GM23338 (cell line): ENCODE measurements at regions not wholly inside any gene's neighbourhood (a gene's known extent, or its start where the extent isn't known, plus 50 kb on each side); places are given as distances from the start of the nearest gene placed in this dataset.

ENCODE experiments used
- ATAC-seq: fragments of 200-7000 bp; cut with Tn5 transposase; 3 replicates; pipeline ENCODE4 v1.9.1; 2020
- DNase-seq: peaks from one replicate; pipeline ENCODE4 v3.0.0-alpha.2; 2015; ENCODE audit warnings: low spot score
- H2AFZ ChIP-seq: fragments of 200-600 bp; sonication (generic); 2 replicates; pipeline ENCODE4 v1.8.0; 2016; ENCODE audit warnings: antibody characterized with exemption, mild to moderate bottlenecking, moderate library complexity
- H3F3A ChIP-seq: fragments of 200-600 bp; sonication (generic); replicated peaks from 2 replicates; pipeline ENCODE4 v1.8.0; 2017; ENCODE audit warnings: antibody characterized with exemption, mixed run types, low read depth
- H3K27ac ChIP-seq: fragments of 200-600 bp; sonication (generic); 2 replicates; pipeline ENCODE4 v1.6.1; 2016; ENCODE audit warnings: low read depth
- H3K27me3 ChIP-seq: fragments of 200-600 bp; sonication (generic); 2 replicates; pipeline ENCODE4 v1.8.0; 2016; ENCODE audit warnings: mild to moderate bottlenecking, mixed run types, moderate library complexity; ENCODE audit not compliant: insufficient read depth
- H3K36me3 ChIP-seq: fragments of 200-600 bp; sonication (generic); 2 replicates; pipeline ENCODE4 v1.8.0; 2016; ENCODE audit warnings: mild to moderate bottlenecking; ENCODE audit not compliant: insufficient read depth
- H3K4me1 ChIP-seq: fragments of 200-600 bp; sonication (generic); 2 replicates; pipeline ENCODE4 v1.8.0; 2016; ENCODE audit warnings: mild to moderate bottlenecking, moderate library complexity; ENCODE audit not compliant: insufficient read depth
- H3K4me2 ChIP-seq: fragments of 200-600 bp; sonication (generic); 2 replicates; pipeline ENCODE4 v1.7.1; 2017; ENCODE audit warnings: mixed run types
- H3K4me3 ChIP-seq: fragments of 200-600 bp; sonication (generic); 2 replicates; pipeline ENCODE4 v1.6.1; 2016; ENCODE audit warnings: mixed run types
- H3K79me2 ChIP-seq: fragments of 200-600 bp; sonication (generic); replicated peaks from 2 replicates; pipeline ENCODE4 v1.8.0; 2017; ENCODE audit warnings: mild to moderate bottlenecking; ENCODE audit not compliant: insufficient read depth
- H3K9me2 ChIP-seq: fragments of 200-600 bp; sonication (generic); 2 replicates; pipeline ENCODE4 v1.8.0; 2017; ENCODE audit not compliant: insufficient read depth
- H4K20me1 ChIP-seq: fragments of 200-600 bp; sonication (generic); replicated peaks from 2 replicates; pipeline ENCODE4 v1.8.0; 2017; ENCODE audit warnings: mild to moderate bottlenecking; ENCODE audit not compliant: insufficient read depth
- H3K27ac Mint-ChIP-seq: 2 replicates; pipeline ENCODE4 v1.8.0; 2020; ENCODE audit warnings: inconsistent platforms, mild to moderate bottlenecking, moderate library complexity, mixed read lengths
- H3K27me3 Mint-ChIP-seq: 3 replicates; pipeline ENCODE4 v1.8.0; 2022; ENCODE audit warnings: low read depth, mild to moderate bottlenecking, moderate library complexity, mixed read lengths, inconsistent platforms; ENCODE audit not compliant: insufficient read depth, poor library complexity
- H3K36me3 Mint-ChIP-seq: 3 replicates; pipeline ENCODE4 v1.8.0; 2021; ENCODE audit warnings: low read depth, mild to moderate bottlenecking, inconsistent platforms, moderate library complexity, mixed read lengths
- H3K4me1 Mint-ChIP-seq: 3 replicates; pipeline ENCODE4 v1.8.0; 2020; ENCODE audit warnings: mild to moderate bottlenecking, inconsistent platforms, mixed read lengths
- H3K4me3 Mint-ChIP-seq: 3 replicates; pipeline ENCODE4 v1.8.0; 2021; ENCODE audit warnings: moderate library complexity, mild to moderate bottlenecking, inconsistent platforms, mixed read lengths
- H3K9me3 Mint-ChIP-seq: 3 replicates; pipeline ENCODE4 v1.8.0; 2020; ENCODE audit warnings: moderate library complexity, mild to moderate bottlenecking, inconsistent platforms, mixed read lengths
- CREB1 ChIP-seq: fragments of 250-450 bp; sonication (Bioruptor Pico); IDR thresholded peaks from 2 replicates; pipeline ENCODE4 v1.5.0; 2020; ENCODE audit warnings: low read depth, mild to moderate bottlenecking, moderate library complexity
- EZH2 ChIP-seq: fragments of 200-600 bp; sonication (generic); IDR thresholded peaks from one replicate; pipeline ENCODE4 v1.8.0; 2017; ENCODE audit warnings: antibody characterized with exemption, mild to moderate bottlenecking, low read depth; ENCODE audit not compliant: unreplicated experiment
- EZH2phosphoT487 ChIP-seq: fragments of 200-600 bp; sonication (generic); IDR thresholded peaks from one replicate; pipeline ENCODE4 v1.8.1; 2018; ENCODE audit warnings: antibody characterized with exemption; ENCODE audit not compliant: unreplicated experiment
- JUNB ChIP-seq: IDR thresholded peaks from one replicate; pipeline ENCODE4 v1.6.1; 2016; ENCODE audit warnings: antibody characterized with exemption; ENCODE audit not compliant: unreplicated experiment
- NANOG ChIP-seq: IDR thresholded peaks from 2 replicates; pipeline ENCODE4 v1.6.1; 2016; ENCODE audit warnings: antibody characterized with exemption, borderline replicate concordance
- POLR2AphosphoS5 ChIP-seq: IDR thresholded peaks from 2 replicates; pipeline ENCODE4 v1.6.1; 2016; ENCODE audit warnings: antibody characterized with exemption, low read depth
- STAT1 ChIP-seq: IDR thresholded peaks from one replicate; pipeline ENCODE4 v1.6.1; 2016; ENCODE audit warnings: antibody characterized with exemption; ENCODE audit not compliant: unreplicated experiment
- ZNF114 ChIP-seq: fragments of 250-450 bp; sonication (Bioruptor Pico); IDR thresholded peaks from 2 replicates; pipeline ENCODE4 v1.5.0; 2020; ENCODE audit warnings: mild to moderate bottlenecking, moderate library complexity
- ZNF331 ChIP-seq: fragments of 250-450 bp; sonication (Bioruptor Pico); IDR thresholded peaks from 2 replicates; pipeline ENCODE4 v1.5.0; 2020; ENCODE audit warnings: low read depth, mild to moderate bottlenecking, moderate library complexity
- TF ChIP-seq, protein P1 (sequence below), 2 experiments: fragments of 200-600 bp in 1 of 2; sonication (generic) in 1 of 2; conservative IDR thresholded peaks; 2 replicates each; pipeline versions ENCODE4 v1.5.1 to v1.6.1; 2016 to 2017; ENCODE audit warnings: antibody characterized with exemption in 2 of 2, low read depth in 2 of 2, mild to moderate bottlenecking in 2 of 2, moderate library complexity in 1 of 2
- TF ChIP-seq, protein P2 (sequence below): IDR thresholded peaks from one replicate; pipeline ENCODE4 v1.6.1; 2018; ENCODE audit warnings: antibody characterized with exemption; ENCODE audit not compliant: unreplicated experiment
- TF ChIP-seq, protein P3 (sequence below): IDR thresholded peaks from 2 replicates; pipeline ENCODE4 v1.6.1; 2016; ENCODE audit warnings: antibody characterized with exemption
- TF ChIP-seq, protein P4 (sequence below): fragments of 250-450 bp; sonication (Bioruptor Pico); IDR thresholded peaks from 2 replicates; pipeline ENCODE4 v1.5.0; 2020; ENCODE audit warnings: mild to moderate bottlenecking, moderate library complexity

DNA sequence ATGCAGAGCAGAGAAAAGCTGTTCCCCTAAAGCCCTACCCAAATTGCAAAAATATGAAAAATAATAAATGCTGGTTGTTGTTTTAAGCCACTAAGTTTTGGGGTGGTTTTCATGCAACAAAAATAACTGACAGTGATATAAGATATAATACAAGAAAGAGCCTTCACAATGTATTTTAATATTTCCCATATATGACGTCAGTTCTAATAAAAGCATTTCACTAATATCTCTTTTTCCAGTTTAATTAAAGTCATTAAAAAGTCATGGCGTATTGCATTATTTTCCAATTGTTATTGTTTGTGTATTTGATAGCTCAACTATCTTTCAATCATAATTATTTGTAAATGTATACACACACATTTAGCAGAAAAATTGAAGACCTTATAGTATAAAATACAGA lies 134.7 kb upstream of the EPHA7 start:
- Histone ChIP-seq H3K36me3 (no peaks in the 10 kb centered on the region), H3K9me2 (no peaks in the 10 kb centered on the region), H2AFZ (no peak overlapping the region), H3F3A (no peaks in the 10 kb centered on the region), H4K20me1 (no peaks in the 10 kb centered on the region), H3K4me1 (peaks cover 9% of the 10 kb centered on the region; the same call in 1 of the 2 replicates), H3K79me2 (no peaks in the 10 kb centered on the region), H3K27ac (no peak overlapping the region), H3K4me2 (no peak overlapping the region), H3K4me3 (no peak overlapping the region), H3K27me3 (no peaks in the 10 kb centered on the region)
- TF ChIP-seq, protein P1, sequence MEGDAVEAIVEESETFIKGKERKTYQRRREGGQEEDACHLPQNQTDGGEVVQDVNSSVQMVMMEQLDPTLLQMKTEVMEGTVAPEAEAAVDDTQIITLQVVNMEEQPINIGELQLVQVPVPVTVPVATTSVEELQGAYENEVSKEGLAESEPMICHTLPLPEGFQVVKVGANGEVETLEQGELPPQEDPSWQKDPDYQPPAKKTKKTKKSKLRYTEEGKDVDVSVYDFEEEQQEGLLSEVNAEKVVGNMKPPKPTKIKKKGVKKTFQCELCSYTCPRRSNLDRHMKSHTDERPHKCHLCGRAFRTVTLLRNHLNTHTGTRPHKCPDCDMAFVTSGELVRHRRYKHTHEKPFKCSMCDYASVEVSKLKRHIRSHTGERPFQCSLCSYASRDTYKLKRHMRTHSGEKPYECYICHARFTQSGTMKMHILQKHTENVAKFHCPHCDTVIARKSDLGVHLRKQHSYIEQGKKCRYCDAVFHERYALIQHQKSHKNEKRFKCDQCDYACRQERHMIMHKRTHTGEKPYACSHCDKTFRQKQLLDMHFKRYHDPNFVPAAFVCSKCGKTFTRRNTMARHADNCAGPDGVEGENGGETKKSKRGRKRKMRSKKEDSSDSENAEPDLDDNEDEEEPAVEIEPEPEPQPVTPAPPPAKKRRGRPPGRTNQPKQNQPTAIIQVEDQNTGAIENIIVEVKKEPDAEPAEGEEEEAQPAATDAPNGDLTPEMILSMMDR (conservative IDR thresholded peaks at IDR 0.05; ENCODE audit: low read depth in 2 of 2) = no peak
- TF ChIP-seq, protein P2, sequence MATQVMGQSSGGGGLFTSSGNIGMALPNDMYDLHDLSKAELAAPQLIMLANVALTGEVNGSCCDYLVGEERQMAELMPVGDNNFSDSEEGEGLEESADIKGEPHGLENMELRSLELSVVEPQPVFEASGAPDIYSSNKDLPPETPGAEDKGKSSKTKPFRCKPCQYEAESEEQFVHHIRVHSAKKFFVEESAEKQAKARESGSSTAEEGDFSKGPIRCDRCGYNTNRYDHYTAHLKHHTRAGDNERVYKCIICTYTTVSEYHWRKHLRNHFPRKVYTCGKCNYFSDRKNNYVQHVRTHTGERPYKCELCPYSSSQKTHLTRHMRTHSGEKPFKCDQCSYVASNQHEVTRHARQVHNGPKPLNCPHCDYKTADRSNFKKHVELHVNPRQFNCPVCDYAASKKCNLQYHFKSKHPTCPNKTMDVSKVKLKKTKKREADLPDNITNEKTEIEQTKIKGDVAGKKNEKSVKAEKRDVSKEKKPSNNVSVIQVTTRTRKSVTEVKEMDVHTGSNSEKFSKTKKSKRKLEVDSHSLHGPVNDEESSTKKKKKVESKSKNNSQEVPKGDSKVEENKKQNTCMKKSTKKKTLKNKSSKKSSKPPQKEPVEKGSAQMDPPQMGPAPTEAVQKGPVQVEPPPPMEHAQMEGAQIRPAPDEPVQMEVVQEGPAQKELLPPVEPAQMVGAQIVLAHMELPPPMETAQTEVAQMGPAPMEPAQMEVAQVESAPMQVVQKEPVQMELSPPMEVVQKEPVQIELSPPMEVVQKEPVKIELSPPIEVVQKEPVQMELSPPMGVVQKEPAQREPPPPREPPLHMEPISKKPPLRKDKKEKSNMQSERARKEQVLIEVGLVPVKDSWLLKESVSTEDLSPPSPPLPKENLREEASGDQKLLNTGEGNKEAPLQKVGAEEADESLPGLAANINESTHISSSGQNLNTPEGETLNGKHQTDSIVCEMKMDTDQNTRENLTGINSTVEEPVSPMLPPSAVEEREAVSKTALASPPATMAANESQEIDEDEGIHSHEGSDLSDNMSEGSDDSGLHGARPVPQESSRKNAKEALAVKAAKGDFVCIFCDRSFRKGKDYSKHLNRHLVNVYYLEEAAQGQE = no peak
- TF ChIP-seq, protein P3, sequence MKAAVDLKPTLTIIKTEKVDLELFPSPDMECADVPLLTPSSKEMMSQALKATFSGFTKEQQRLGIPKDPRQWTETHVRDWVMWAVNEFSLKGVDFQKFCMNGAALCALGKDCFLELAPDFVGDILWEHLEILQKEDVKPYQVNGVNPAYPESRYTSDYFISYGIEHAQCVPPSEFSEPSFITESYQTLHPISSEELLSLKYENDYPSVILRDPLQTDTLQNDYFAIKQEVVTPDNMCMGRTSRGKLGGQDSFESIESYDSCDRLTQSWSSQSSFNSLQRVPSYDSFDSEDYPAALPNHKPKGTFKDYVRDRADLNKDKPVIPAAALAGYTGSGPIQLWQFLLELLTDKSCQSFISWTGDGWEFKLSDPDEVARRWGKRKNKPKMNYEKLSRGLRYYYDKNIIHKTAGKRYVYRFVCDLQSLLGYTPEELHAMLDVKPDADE = no peak
- no peak for TF ChIP-seq EZH2
- no peak for TF ChIP-seq EZH2phosphoT487
- no peak for TF ChIP-seq CREB1
- TF ChIP-seq STAT1 = no peak
- TF ChIP-seq JUNB = no peak
- no peak for TF ChIP-seq ZNF114 (CRISPR knock-in tag)
- TF ChIP-seq ZNF331 (CRISPR knock-in tag) = no peak
- no peak for TF ChIP-seq POLR2AphosphoS5
- no peak for TF ChIP-seq NANOG
- TF ChIP-seq, protein P4, sequence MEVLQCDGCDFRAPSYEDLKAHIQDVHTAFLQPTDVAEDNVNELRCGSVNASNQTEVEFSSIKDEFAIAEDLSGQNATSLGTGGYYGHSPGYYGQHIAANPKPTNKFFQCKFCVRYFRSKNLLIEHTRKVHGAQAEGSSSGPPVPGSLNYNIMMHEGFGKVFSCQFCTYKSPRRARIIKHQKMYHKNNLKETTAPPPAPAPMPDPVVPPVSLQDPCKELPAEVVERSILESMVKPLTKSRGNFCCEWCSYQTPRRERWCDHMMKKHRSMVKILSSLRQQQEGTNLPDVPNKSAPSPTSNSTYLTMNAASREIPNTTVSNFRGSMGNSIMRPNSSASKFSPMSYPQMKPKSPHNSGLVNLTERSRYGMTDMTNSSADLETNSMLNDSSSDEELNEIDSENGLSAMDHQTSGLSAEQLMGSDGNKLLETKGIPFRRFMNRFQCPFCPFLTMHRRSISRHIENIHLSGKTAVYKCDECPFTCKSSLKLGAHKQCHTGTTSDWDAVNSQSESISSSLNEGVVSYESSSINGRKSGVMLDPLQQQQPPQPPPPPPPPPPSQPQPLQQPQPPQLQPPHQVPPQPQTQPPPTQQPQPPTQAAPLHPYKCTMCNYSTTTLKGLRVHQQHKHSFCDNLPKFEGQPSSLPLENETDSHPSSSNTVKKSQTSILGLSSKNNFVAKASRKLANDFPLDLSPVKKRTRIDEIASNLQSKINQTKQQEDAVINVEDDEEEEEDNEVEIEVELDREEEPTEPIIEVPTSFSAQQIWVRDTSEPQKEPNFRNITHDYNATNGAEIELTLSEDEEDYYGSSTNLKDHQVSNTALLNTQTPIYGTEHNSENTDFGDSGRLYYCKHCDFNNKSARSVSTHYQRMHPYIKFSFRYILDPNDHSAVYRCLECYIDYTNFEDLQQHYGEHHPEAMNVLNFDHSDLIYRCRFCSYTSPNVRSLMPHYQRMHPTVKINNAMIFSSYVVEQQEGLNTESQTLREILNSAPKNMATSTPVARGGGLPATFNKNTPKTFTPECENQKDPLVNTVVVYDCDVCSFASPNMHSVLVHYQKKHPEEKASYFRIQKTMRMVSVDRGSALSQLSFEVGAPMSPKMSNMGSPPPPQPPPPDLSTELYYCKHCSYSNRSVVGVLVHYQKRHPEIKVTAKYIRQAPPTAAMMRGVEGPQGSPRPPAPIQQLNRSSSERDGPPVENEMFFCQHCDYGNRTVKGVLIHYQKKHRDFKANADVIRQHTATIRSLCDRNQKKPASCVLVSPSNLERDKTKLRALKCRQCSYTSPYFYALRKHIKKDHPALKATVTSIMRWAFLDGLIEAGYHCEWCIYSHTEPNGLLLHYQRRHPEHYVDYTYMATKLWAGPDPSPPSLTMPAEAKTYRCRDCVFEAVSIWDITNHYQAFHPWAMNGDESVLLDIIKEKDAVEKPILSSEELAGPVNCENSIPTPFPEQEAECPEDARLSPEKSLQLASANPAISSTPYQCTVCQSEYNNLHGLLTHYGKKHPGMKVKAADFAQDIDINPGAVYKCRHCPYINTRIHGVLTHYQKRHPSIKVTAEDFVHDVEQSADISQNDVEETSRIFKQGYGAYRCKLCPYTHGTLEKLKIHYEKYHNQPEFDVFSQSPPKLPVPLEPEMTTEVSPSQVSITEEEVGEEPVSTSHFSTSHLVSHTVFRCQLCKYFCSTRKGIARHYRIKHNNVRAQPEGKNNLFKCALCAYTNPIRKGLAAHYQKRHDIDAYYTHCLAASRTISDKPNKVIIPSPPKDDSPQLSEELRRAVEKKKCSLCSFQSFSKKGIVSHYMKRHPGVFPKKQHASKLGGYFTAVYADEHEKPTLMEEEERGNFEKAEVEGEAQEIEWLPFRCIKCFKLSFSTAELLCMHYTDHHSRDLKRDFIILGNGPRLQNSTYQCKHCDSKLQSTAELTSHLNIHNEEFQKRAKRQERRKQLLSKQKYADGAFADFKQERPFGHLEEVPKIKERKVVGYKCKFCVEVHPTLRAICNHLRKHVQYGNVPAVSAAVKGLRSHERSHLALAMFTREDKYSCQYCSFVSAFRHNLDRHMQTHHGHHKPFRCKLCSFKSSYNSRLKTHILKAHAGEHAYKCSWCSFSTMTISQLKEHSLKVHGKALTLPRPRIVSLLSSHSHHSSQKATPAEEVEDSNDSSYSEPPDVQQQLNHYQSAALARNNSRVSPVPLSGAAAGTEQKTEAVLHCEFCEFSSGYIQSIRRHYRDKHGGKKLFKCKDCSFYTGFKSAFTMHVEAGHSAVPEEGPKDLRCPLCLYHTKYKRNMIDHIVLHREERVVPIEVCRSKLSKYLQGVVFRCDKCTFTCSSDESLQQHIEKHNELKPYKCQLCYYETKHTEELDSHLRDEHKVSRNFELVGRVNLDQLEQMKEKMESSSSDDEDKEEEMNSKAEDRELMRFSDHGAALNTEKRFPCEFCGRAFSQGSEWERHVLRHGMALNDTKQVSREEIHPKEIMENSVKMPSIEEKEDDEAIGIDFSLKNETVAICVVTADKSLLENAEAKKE (CRISPR knock-in tag) = no peak
- no peak for ATAC-seq
- Mint-ChIP-seq H3K36me3 (no peaks in the 10 kb centered on the region), H3K4me1 (peaks cover 8% of the 10 kb centered on the region; the same call in 2 of the 3 replicates), H3K27ac (no peak overlapping the region), H3K9me3 (no peaks in the 10 kb centered on the region), H3K27me3 (no peaks in the 10 kb centered on the region), H3K4me3 (no peak overlapping the region)
- DNase-seq = no peak
